K562 (cell line): ENCODE measurements at regions not wholly inside any gene's neighbourhood (a gene's known extent, or its start where the extent isn't known, plus 50 kb on each side); places are given as distances from the start of the nearest gene placed in this dataset.

Source experiments
- ATAC-seq: fragments of 200-7000 bp; cut with Tn5 transposase; 3 replicates; pipeline ENCODE4 v1.9.1; 2020; ENCODE audit warnings: moderate library complexity
- BruUV-seq: library from RNA; stranded (reverse); fragments of 400-500 nt; replicated peaks from 2 replicates; lab custom pipeline; 2021; lab: Mats Ljungman, UMichigan
- CTCF ChIA-PET: fragments of 300-600 bp; formaldehyde crosslinking; extraction: SDS; loops from one replicate; lab custom pipeline; 2021; ENCODE audit warnings: low intra/inter-chr PET ratio; lab: Yijun Ruan, JAX
- POLR2A ChIA-PET: fragments of 300-600, 350-650 bp; sonication (Branson Sonifier 250); formaldehyde crosslinking; extraction: SDS; loops from one replicate; lab custom pipeline; 2021; ENCODE audit warnings: antibody characterized with exemption, inconsistent platforms; lab: Yijun Ruan, JAX
- DNase-seq, 4 experiments: peaks; one replicate each; pipeline versions ENCODE4 v3.0.0 to v3.0.0-alpha.2; 2011 to 2018; ENCODE audit warnings: low spot score in 3 of 4, mixed read lengths in 3 of 4; ENCODE audit errors: extremely low read depth in 1 of 4
- FAIRE-seq: peaks from 2 replicates; lab custom pipeline; 2011; peaks lifted over from hg19 to GRCh38; lab: Jason Lieb, UNC
- H2AFZ ChIP-seq: 2 replicates; pipeline ENCODE4 v1.6.0; 2011; ENCODE audit warnings: low read depth, low read length, control low read depth, inconsistent platforms
- H3K27ac ChIP-seq: fragments of 200-600 bp; 3 replicates; pipeline ENCODE4 v1.8.0; 2011; ENCODE audit warnings: low read depth, mild to moderate bottlenecking, control low read depth, inconsistent platforms, low read length, moderate library complexity, mixed read lengths; ENCODE audit errors: extremely low read depth
- H3K27me3 ChIP-seq, 2 experiments: fragments of 300-600 bp in 1 of 2; 2 replicates in 1 of 2; 3 replicates in 1 of 2; pipeline versions ENCODE4 v1.6.0 to v1.8.0; 2011; ENCODE audit warnings: inconsistent platforms in 2 of 2, low read length in 2 of 2, mild to moderate bottlenecking in 1 of 2, mixed read lengths in 1 of 2, moderate library complexity in 1 of 2; ENCODE audit not compliant: control insufficient read depth in 2 of 2, insufficient read depth in 2 of 2
- H3K36me3 ChIP-seq: fragments of 300-600 bp; 3 replicates; pipeline ENCODE4 v1.8.0; 2011; ENCODE audit warnings: mild to moderate bottlenecking, low read length, inconsistent platforms; ENCODE audit not compliant: control insufficient read depth, insufficient read depth
- H3K4me1 ChIP-seq, 2 experiments: fragments of 200-600 bp in 1 of 2; replicated peaks in 1 of 2; 2 replicates in 1 of 2; 3 replicates in 1 of 2; pipeline versions ENCODE4 v1.5.1 to v1.8.0; 2011; ENCODE audit warnings: inconsistent platforms in 2 of 2, low read length in 2 of 2, mild to moderate bottlenecking in 1 of 2, mixed read lengths in 1 of 2, moderate library complexity in 1 of 2; ENCODE audit not compliant: control insufficient read depth in 2 of 2, insufficient read depth in 2 of 2
- H3K4me2 ChIP-seq: 2 replicates; pipeline ENCODE4 v1.6.1; 2011; ENCODE audit warnings: low read length, control low read depth, inconsistent platforms, mixed read lengths; ENCODE audit not compliant: insufficient read depth
- H3K4me3 ChIP-seq: fragments of 200-600 bp; sonication (generic), shearing (Covaris generic); 2 replicates; pipeline ENCODE4 v1.5.1; 2016; ENCODE audit warnings: control low read depth, inconsistent platforms
- H3K79me2 ChIP-seq: fragments of 200-600 bp; 3 replicates; pipeline ENCODE4 v1.8.0; 2011; ENCODE audit warnings: low read length, inconsistent platforms; ENCODE audit not compliant: control insufficient read depth, insufficient read depth
- H3K9ac ChIP-seq, 2 experiments: 2 replicates each; pipeline versions ENCODE4 v1.6.0 to v1.6.1; 2011; ENCODE audit warnings: low read depth in 2 of 2, low read length in 2 of 2, control low read depth in 1 of 2, inconsistent platforms in 1 of 2, mild to moderate bottlenecking in 1 of 2, mixed read lengths in 1 of 2; ENCODE audit not compliant: insufficient read depth in 1 of 2
- H3K9me1 ChIP-seq: one replicate; pipeline ENCODE4 v1.6.0; 2011; ENCODE audit warnings: inconsistent platforms, mild to moderate bottlenecking, low read length, moderate library complexity; ENCODE audit not compliant: control insufficient read depth, insufficient read depth
- H3K9me3 ChIP-seq: replicated peaks from 2 replicates; pipeline ENCODE4 v1.5.1; 2011; ENCODE audit warnings: low read depth, low read length, inconsistent platforms; ENCODE audit not compliant: control insufficient read depth, insufficient read depth
- H4K20me1 ChIP-seq: replicated peaks from 2 replicates; pipeline ENCODE4 v1.6.1; 2011; ENCODE audit warnings: low read length, inconsistent platforms, mixed read lengths; ENCODE audit not compliant: control insufficient read depth, insufficient read depth
- ARID1B ChIP-seq: fragments of 450-650 bp; IDR thresholded peaks from 2 replicates; pipeline ENCODE4 v1.6.1; 2016; ENCODE audit warnings: antibody characterized with exemption, mild to moderate bottlenecking, inconsistent platforms
- EP300 ChIP-seq: IDR thresholded peaks from 2 replicates; pipeline ENCODE4 v1.6.1; 2012; ENCODE audit warnings: low read length, improper control_type of control experiment
- EWSR1 ChIP-seq: fragments of 450-650 bp; IDR thresholded peaks from 2 replicates; pipeline ENCODE4 v1.6.1; 2018; ENCODE audit warnings: borderline replicate concordance, mild to moderate bottlenecking, low read depth, moderate library complexity; ENCODE audit not compliant: partially characterized antibody
- NR2F6 ChIP-seq: fragments of 450-650 bp; formaldehyde crosslinking; IDR thresholded peaks from 2 replicates; pipeline ENCODE4 v1.4.0; 2020; ENCODE audit warnings: mild to moderate bottlenecking
- PML ChIP-seq: IDR thresholded peaks from 2 replicates; pipeline ENCODE4 v1.6.1; 2012; ENCODE audit warnings: low read length, inconsistent platforms
- SNIP1 ChIP-seq: fragments of 450-650 bp; IDR thresholded peaks from 2 replicates; pipeline ENCODE4 v1.7.1; 2017; ENCODE audit warnings: low read depth, mild to moderate bottlenecking
- SUPT5H ChIP-seq: fragments of 450-650 bp; IDR thresholded peaks from 2 replicates; pipeline ENCODE4 v1.6.1; 2016
- THRAP3 ChIP-seq: fragments of 450-650 bp; IDR thresholded peaks from 2 replicates; pipeline ENCODE4 v1.6.1; 2016; ENCODE audit warnings: mild to moderate bottlenecking, inconsistent platforms, borderline replicate concordance
- ZNF239 ChIP-seq: fragments of 250-450 bp; sonication (Bioruptor Pico); IDR thresholded peaks from 2 replicates; pipeline ENCODE4 v1.4.0; 2020; ENCODE audit warnings: mild to moderate bottlenecking
- ZNF384 ChIP-seq: IDR thresholded peaks from 2 replicates; pipeline ENCODE4 v1.6.1; 2012; ENCODE audit warnings: low read depth, low read length, improper control_type of control experiment
- WGBS: fragments of 100-300 bp; shearing (Covaris generic); methylation state at CpG from one replicate; pipeline ENCODE4 v1.1.6; 2016; ENCODE audit warnings: low coverage, mixed read lengths; ENCODE audit not compliant: insufficient coverage; ENCODE audit errors: missing lambda C conversion rate; 5-methylcytosine and 5-hydroxymethylcytosine counted together
- in situ Hi-C: fragments of 300-500 bp; cut with MboI; formaldehyde crosslinking; loops from 4 replicates; pipeline ENCODE4 v1.15.0; 2018; ENCODE audit warnings: inconsistent platforms, mixed read lengths
- intact Hi-C: fragments of 100-400 bp; cut with micrococcal nuclease; formaldehyde crosslinking; loops from 2 replicates; pipeline ENCODE4 v1.14.2; 2022
- TF ChIP-seq, protein P1 (sequence below): fragments of 450-650 bp; IDR thresholded peaks from 2 replicates; pipeline ENCODE4 v1.6.1; 2014; ENCODE audit warnings: low read depth, mild to moderate bottlenecking, moderate library complexity, borderline replicate concordance
- TF ChIP-seq, protein P2 (sequence below): fragments of 450-650 bp; IDR thresholded peaks from 2 replicates; pipeline ENCODE4 v1.6.1; 2018; ENCODE audit not compliant: partially characterized antibody
- TF ChIP-seq, protein P3 (sequence below): fragments of 250-450 bp; sonication (Bioruptor Pico); IDR thresholded peaks from 2 replicates; pipeline ENCODE4 v1.4.0; 2020; ENCODE audit warnings: mild to moderate bottlenecking, moderate library complexity, borderline replicate concordance

DNA sequence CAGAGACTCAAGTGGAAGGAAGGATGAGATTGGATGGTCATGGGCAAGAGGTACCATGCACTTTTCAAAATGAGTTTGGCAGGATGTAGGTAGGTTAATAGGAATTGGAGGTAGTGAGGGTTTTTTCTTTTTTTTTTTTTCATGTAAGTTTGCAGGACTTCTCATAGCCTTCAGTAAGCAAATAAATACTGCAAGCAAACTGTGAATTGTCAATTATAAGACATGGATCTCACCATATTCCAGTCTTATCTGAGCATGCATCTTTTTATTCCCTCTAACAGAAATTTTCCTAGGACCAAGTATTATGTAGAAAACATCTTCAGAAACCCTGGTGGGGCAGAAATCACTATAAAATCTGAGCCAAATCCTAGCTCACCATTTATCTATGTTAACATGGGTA is 584.6 kb upstream of the CDH5 start (continued):
- TF ChIP-seq ZNF239 (CRISPR knock-in tag): peak; percentile 88
- TF ChIP-seq SUPT5H: no peak

DNA sequence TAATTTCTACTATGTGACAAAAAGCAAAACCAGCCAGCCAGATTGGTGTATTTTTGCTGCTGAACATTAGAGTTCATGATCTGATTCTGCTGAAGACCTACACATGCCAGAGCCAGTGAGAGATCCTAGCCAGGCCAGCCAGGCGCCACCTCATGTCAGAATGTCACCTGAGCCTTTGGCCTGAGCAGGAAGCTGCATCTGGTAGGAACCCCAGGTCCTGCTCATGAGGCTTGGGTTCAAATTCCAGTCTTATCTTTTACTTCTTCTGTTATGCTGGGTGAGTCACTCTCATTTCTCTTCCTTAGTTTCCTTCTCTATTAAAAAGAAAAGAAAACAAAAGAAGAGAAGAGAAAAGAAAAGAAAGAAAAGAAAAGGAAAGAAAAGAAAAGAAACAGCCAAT is 585.1 kb upstream of the CDH5 start:
- Histone ChIP-seq H3K4me3 (no peak overlapping the region), H3K9ac (no peak overlapping the region), H3K27me3 (no peaks in the 10 kb centered on the region), H4K20me1 (no peaks in the 10 kb centered on the region), H3K27ac (no peak overlapping the region), H2AFZ (0 out of 2 replicates have a peak overlapping the region, but pooled peaks have one; percentile 9), H3K9me1 (no peaks in the 10 kb centered on the region), H3K4me1 (peaks cover 0 to 4% of the 10 kb centered on the region in 2 experiments; a peak in 1 of 5 replicates), H3K9me3 (no peaks in the 10 kb centered on the region; the same call in none of the 2 replicates), H3K36me3 (no peaks in the 10 kb centered on the region), H3K79me2 (no peaks in the 10 kb centered on the region), H3K4me2 (no peak overlapping the region)
- peak; percentile 45; the same call in 2 of the 3 replicates for ATAC-seq
- ChIA-PET CTCF (no interaction called here), POLR2A (no interaction called here)
- intact Hi-C loops: no loop called here
- no peak for FAIRE-seq
- BruUV-seq: no TSS peak
- peak in 3 of 4 experiments; percentile 17 to 32 (median 20) for DNase-seq
- 0% methylated on average over 1 of the region's 1 CpG for WGBS
- in situ Hi-C loops: no loop called here
- no peak for TF ChIP-seq SNIP1
- TF ChIP-seq EWSR1: no peak
- TF ChIP-seq, protein P1, sequence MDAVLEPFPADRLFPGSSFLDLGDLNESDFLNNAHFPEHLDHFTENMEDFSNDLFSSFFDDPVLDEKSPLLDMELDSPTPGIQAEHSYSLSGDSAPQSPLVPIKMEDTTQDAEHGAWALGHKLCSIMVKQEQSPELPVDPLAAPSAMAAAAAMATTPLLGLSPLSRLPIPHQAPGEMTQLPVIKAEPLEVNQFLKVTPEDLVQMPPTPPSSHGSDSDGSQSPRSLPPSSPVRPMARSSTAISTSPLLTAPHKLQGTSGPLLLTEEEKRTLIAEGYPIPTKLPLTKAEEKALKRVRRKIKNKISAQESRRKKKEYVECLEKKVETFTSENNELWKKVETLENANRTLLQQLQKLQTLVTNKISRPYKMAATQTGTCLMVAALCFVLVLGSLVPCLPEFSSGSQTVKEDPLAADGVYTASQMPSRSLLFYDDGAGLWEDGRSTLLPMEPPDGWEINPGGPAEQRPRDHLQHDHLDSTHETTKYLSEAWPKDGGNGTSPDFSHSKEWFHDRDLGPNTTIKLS: no peak
- TF ChIP-seq, protein P2, sequence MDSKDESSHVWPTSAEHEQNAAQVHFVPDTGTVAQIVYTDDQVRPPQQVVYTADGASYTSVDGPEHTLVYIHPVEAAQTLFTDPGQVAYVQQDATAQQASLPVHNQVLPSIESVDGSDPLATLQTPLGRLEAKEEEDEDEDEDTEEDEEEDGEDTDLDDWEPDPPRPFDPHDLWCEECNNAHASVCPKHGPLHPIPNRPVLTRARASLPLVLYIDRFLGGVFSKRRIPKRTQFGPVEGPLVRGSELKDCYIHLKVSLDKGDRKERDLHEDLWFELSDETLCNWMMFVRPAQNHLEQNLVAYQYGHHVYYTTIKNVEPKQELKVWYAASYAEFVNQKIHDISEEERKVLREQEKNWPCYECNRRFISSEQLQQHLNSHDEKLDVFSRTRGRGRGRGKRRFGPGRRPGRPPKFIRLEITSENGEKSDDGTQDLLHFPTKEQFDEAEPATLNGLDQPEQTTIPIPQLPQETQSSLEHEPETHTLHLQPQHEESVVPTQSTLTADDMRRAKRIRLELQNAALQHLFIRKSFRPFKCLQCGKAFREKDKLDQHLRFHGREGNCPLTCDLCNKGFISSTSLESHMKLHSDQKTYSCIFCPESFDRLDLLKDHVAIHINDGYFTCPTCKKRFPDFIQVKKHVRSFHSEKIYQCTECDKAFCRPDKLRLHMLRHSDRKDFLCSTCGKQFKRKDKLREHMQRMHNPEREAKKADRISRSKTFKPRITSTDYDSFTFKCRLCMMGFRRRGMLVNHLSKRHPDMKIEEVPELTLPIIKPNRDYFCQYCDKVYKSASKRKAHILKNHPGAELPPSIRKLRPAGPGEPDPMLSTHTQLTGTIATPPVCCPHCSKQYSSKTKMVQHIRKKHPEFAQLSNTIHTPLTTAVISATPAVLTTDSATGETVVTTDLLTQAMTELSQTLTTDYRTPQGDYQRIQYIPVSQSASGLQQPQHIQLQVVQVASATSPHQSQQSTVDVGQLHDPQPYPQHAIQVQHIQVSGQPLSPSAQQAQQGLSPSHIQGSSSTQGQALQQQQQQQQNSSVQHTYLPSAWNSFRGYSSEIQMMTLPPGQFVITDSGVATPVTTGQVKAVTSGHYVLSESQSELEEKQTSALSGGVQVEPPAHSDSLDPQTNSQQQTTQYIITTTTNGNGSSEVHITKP: no peak
- no peak for TF ChIP-seq THRAP3
- no peak for TF ChIP-seq ZNF384
- TF ChIP-seq EP300: peak; percentile 9; the same call in 1 of the 2 replicates
- TF ChIP-seq NR2F6 (CRISPR knock-in tag): no peak
- TF ChIP-seq ARID1B: peak; percentile 49
- TF ChIP-seq PML: no peak
- TF ChIP-seq, protein P3, sequence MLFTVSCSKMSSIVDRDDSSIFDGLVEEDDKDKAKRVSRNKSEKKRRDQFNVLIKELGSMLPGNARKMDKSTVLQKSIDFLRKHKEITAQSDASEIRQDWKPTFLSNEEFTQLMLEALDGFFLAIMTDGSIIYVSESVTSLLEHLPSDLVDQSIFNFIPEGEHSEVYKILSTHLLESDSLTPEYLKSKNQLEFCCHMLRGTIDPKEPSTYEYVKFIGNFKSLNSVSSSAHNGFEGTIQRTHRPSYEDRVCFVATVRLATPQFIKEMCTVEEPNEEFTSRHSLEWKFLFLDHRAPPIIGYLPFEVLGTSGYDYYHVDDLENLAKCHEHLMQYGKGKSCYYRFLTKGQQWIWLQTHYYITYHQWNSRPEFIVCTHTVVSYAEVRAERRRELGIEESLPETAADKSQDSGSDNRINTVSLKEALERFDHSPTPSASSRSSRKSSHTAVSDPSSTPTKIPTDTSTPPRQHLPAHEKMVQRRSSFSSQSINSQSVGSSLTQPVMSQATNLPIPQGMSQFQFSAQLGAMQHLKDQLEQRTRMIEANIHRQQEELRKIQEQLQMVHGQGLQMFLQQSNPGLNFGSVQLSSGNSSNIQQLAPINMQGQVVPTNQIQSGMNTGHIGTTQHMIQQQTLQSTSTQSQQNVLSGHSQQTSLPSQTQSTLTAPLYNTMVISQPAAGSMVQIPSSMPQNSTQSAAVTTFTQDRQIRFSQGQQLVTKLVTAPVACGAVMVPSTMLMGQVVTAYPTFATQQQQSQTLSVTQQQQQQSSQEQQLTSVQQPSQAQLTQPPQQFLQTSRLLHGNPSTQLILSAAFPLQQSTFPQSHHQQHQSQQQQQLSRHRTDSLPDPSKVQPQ (CRISPR knock-in tag): no peak
